NCI-H2227 (cell line): ENCODE measurements at regions not wholly inside any gene's neighbourhood (a gene's known extent, or its start where the extent isn't known, plus 50 kb on each side); places are given as distances from the start of the nearest gene placed in this dataset.
"Not testable (repeated sequence)": the region's sequence is repeated elsewhere in the genome, so short reads cannot be mapped to it uniquely, and the experiment has no call there.

Source experiments
- DNase-seq: peaks from one replicate; lab custom pipeline; 2025; ENCODE audit not compliant: unreplicated experiment; lab: John Stamatoyannopoulos, UW

DNA sequence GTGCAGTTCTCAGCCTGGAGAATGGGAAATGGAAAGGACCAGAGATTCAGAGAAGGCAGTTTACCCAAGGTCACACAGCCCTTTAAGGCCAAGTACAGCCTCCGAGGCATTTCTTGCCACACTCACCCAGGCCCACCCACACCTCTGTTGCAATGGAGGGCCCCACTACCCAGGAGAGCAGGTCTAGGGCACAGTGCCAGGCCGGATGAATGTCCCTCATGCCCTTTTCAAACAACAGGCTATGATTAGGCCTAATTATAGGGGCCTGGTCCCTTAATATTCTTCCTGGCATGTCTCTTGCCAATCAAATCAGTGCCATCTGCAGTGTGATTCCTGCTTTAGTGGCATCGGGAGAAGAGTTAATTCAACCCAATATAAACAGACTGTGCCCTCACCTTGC lies 195.3 kb downstream of the KLRB1 start:
- not testable (repeated sequence) for DNase-seq

DNA sequence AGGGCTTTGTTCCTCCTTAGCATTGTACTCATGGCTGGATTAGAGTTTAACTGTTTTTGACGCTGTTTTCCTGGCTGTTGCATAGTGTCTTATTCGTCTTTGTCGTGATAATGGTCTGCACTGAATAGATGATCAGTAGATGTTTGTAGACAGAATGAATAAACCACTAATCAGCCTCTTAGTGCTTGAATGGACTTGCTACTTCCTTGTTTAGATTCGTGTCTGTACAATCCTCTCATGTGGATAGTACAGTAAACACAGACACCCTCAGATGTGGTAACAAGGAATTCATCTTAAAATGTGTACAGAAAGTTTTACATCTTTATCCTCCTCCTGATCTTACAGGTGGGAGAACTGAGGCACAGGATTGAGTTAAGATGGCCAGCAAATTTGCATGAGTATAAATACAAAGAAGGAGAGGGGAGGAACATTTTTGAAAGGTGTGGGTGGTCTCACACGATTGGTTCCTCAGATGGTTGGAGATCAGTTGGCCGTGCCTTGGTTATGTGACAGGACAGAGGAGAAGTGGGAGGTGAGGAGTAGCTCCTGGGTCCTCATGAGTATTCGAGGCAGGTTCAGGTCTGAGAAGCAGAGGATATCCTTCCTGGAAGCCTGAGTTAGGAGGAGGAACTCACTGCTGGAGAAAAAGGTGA lies 196.0 kb downstream of the KLRB1 start:
- not testable (repeated sequence) for DNase-seq

DNA sequence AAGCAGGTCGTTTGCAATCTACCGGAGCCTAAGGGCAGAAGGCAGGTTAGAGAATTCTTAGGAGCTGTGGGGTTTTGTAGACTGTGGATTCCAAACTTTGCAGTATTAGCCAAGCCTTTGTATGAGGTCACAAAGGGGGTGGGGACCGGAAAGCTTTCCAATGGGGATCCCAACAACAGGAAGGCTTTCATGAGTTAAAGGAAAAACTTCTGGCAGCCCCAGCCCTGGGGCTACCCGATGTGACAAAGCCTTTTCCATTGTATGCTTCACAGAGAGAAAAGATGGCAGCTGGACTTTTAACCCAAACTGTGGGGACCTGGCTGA lies 199.2 kb upstream of the PZP start:
- DNase-seq: not testable (repeated sequence)

GRCh38 chr12:9406564-9407424 lies 198.6 kb upstream of the PZP start:
- no peak for DNase-seq

GRCh38 chr12:9405886-9406563 lies 197.8 kb upstream of the PZP start:
- DNase-seq: no peak

DNA sequence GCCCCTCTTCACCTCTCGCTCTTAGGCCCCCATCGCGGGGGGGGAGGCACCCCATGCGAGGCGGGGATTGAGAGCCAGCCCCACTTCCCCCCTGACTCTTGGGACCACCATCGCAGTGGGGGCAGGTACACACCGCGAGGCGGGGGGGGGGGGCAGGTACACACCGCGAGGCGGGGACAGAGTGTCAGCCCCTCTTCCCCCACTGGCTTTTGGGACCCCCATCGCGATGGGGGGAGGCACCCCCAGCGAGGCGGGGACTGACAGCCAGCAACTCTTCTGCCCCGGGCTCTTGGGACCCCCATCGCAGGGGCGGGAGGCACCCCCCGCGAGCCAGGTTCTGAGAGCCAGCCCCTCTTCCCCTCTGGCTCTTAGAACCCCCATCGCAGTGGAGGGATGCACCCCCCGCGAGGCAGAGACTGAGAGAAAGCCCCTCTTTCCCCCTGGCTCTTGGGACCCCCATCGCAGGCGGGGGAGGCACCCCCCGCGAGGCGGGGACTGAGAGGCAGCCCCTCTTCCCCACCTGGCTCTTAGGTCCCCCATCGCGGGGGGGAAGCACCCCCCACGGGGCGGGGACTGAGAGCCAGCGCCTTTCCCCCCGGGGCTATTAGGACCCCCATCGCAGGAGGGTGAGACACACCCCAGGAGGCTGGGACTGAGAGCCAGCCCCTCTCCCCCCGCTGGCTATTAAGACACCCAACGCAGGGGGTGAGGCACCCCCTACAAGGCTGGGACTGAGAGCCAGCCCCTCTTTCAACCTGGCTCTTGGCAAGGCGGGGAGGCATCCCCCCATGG lies 196.5 kb upstream of the PZP start:
- no peak for DNase-seq

- DNase-seq: no peak
Observed at GRCh38 chr12:9404031-9404430, 195.8 kb upstream of the PZP start.

- DNase-seq: not testable (repeated sequence)
Observed at GRCh38 chr12:9402432-9403040, 194.3 kb upstream of the PZP start.

- DNase-seq: not testable (repeated sequence)
Observed at GRCh38 chr12:9396367-9396766, 188.2 kb upstream of the PZP start.

- not testable (repeated sequence) for DNase-seq
Observed at GRCh38 chr12:9395220-9395619, 187.0 kb upstream of the PZP start.

GRCh38 chr12:9392842-9393241 lies 184.6 kb upstream of the PZP start:
- no peak for DNase-seq

- DNase-seq: no peak
Observed at GRCh38 chr12:9391815-9392214, 183.6 kb upstream of the PZP start.

GRCh38 chr12:9390761-9391160 lies 182.6 kb upstream of the PZP start:
- DNase-seq: no peak

DNA sequence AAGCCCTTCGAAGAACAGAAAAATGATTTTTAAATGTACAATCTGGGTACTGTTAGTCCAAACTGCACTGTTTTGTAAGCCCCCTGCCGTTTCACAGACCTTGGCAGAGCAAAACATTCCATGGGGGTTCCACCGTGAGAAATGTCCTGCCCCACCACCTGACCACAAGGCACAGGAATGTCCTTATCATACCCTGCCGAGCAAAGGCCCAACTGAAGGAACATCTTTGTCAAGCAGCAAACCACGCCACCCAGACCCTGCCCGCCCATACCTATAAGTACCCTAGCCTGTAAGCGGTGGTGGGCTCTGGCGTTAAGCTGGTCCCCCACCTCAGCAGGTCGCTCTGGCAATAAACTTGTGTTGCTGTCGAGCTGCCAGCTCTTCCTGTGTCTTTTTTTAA lies 181.6 kb upstream of the PZP start:
- no peak for DNase-seq

GRCh38 chr12:9388379-9388778 lies 180.2 kb upstream of the PZP start:
- DNase-seq: no peak

- no peak for DNase-seq
Observed at GRCh38 chr12:9387450-9387849, 179.3 kb upstream of the PZP start.

GRCh38 chr12:9383585-9383984 lies 175.4 kb upstream of the PZP start:
- no peak for DNase-seq

DNA sequence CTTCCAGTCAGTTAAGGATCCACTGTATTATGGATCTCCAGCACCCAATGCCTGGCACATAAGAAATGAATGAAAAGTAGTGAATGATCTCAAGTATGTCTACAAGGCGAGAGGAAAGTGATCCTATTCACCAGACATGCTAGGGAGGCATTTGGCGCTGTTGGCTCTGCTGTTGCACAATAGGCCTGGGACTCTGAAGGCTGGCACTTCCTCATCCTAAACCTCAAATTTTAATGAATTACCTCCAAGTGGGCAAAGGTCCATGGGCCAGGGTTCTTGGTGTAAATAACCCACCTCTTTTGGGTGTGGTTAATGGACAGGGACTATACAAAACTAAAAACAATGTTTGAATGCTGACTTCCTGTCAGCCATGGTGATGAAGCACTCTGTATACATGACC lies 173.4 kb upstream of the PZP start:
- no peak for DNase-seq

DNA sequence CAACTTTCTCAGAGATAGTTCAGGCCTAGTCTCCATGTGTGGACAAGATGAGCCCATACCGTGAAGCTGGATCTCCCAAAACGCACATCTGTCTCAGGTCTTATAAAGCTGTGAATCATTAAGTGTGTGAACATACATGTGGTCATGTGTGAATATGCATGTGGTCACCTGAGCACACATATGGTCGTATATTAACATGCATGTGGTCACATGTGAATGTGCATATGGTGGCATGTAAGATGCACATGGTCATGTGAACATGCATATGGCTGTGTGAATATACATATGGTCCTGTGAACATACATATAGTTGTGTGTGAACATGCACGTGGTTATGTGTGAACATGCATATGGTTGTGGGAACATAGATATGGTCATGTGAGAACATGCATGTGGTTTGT lies 172.5 kb upstream of the PZP start:
- no peak for DNase-seq

- no peak for DNase-seq
Observed at GRCh38 chr12:9379023-9379742, 171.0 kb upstream of the PZP start.
